ENCODE measurements at regions not wholly inside any gene's neighbourhood (a gene's known extent, or its start where the extent isn't known, plus 50 kb on each side); places are given as distances from the start of the nearest gene placed in this dataset.

DNA sequence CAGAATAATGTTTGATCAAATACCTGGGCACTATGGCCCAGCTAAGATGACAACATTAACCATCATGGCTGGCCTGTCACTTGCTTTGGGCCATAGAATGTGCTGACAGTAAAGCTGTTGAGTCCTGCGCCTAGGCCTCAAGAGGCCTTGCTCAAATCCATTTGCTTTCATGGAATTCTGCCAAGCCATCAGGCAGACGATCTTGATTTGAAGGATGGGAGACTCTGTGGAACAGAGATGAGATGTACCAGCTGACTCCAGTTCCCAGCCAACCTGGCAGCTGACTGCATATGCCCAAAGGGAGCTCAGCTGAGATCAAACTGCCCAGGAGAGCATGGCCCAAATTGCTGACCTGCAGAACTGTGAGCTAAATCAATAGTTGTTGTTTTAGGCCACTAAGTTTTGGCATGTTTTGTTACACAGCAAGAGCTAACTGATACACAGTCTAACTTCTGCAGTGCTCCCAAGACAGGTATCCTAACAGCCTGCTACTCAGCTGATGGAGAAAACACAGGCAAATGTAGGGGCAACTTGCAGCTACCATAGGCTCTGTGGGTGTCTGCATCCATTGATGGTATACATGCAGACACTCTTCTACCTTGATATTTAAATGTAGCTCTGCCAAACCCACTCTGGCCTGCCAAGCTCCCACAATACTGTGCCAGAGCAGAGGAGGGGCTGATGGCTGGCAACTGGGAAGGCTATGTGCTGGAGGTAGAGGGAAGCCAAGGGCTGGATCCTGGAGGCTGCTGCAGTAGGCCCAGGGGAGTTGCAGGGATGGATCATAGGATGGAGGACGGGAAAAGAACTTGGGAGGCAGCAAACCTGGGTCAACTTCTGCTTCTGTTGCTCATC is 55.2 kb upstream of the RNF24 start:
- no peak for DNase-seq (ENCODE audit: low spot score)

DNA sequence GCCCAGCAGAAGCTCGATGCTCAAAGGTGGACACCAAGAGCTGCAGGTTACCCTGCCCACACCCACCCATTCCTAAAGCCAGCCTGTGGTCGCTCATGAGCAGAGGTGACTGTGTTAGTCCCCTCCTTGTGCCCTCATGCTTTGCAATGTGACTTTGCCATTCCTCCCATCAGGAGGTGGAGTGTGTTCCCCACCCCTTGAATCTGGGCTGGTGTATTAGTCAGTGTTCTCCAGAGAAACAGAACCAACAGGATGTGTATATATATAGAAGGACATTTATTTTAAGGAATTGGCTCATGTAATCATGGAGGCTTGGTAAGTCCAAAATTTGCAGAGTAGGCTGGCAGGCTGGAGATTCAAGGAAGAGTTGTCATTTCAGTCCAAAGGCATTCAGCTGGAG is 54.4 kb upstream of the RNF24 start:
- DNase-seq (ENCODE audit: low spot score), result peak; percentile 42

DNA sequence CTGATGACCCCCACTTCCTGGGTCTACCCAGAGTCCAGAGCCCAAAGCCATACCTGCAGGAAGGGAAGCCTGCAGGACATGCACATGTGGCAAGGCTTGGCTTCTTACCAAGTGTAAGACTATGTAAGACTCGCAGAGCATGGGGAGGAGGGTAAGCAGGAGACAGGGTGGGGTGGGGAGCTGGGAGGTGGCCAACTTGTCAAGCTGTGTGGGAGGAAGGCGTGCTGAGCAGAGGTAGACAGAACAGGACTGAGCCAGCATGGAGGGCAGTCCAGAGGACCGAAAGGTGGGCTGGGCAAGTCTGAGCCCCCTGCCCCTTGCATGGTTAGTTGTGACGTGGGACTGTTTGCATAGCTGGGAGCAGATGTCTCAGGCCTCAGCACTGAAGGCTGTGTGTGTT is 53.4 kb upstream of the RNF24 start:
- DNase-seq (ENCODE audit: low spot score), result no peak

DNA sequence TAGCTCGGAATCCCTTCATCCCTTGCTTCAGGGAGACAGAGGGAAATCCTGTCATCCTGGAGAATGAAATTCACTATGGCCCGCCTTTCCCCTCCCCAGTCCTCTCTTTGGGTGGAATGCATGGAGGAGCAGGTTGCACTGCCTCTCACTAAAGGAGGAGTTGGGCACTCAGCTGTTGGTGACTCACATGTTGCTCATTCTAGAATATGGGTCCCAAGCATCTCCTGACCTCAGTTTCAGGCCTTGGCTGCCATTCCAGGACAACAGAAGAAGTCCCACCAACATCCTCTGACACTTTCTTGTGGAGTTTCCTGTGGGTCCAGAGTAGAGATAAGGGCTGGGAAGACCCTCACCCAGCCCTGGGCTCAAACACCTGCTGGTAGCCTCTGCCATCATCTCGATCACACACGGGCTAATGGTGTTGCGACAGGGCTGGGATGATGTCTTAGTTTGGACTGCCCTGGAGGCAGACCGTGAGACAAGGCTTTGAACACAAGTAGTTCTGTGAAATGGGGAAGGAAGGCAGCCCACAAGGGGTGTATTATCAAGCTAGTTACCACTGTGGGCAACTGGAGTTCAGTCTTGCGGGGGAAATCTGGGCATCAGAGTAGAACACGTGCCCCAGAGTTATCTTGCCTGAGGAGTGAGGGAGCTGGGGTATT is 52.4 kb upstream of the RNF24 start:
- DNase-seq (ENCODE audit: low spot score), result no peak

DNA sequence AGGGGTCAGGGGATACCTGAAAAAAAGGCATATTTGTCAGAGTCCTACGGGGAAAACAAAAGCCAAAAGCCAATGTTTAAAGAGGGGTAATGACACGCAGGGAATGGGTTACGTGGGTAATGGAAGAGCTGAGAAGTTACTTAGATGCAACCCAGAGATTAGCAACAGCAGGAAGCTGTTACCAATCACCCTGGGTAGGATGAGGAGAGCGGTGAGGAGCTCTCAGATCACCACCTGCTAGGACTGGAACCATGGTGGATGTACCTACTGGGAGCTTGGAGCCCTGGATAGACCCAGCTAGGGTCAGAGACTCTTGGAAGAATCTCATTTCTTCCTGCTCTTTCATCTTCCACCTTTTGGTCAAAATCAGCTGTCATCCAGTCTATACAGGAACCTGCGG is 51.2 kb upstream of the RNF24 start:
- DNase-seq (ENCODE audit: low spot score), result no peak

DNA sequence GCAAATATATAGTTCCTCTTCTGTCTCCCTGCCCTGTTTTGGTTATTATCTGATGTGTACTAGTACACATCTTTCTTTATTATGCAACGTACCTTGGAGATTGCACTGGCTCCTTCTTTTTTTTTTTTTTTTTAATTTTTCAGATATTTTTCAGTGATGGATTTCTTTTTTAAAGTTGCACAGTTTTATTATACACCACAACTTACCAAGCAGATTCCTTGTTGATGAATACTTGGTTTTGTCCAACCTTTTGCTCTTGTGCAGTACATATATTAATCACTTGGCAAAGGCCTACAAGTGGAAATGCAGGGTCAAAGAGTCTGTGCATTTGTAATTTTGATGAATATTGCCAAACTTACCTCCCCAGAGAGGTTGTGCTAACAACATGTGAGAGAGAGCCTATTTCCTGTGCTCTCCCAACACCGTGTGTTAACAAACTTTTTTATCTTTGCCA is 50.1 kb upstream of the RNF24 start:
- no peak for DNase-seq (ENCODE audit: low spot score)

Measured in umbilical cord (tissue), 1 donor.